ENCODE measurements at regions not wholly inside any gene's neighbourhood (a gene's known extent, or its start where the extent isn't known, plus 50 kb on each side); places are given as distances from the start of the nearest gene placed in this dataset.

DNA sequence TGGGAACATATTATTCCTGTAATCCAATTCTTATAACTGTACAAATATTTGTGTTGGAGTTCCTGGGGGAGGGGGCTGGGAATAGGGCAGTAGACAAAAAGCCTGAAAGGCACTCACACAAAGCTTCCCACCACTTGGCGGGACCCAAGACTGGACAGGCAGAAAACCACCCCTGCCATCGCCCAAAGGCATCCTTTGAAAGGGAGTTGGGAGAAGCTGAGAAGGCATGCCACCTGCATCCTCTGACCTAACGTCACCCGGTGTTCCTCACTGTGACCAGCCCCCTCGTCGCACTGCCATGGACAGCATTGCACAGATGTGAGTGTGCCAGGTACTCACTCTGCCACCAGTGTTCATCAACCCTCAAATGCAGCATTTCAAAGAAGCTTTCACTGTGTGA is 80.6 kb upstream of the SMIM23 start:
- Histone ChIP-seq H3K79me2 (ENCODE audit: insufficient read depth, low read length) (no peaks in the 10 kb centered on the region), H3K27ac (ENCODE audit: low read depth, low read length, poor library complexity, severe bottlenecking) (no peak overlapping the region), H3K4me3 (ENCODE audit: low read depth, low read length, poor library complexity, severe bottlenecking) (no peak overlapping the region), H3K9ac (ENCODE audit: low read length) (no peak overlapping the region), H3F3A (ENCODE audit: insufficient read depth, low read length) (no peaks in the 10 kb centered on the region), H2AFZ (ENCODE audit: low read length) (no peak overlapping the region), H4K20me1 (ENCODE audit: insufficient read depth, low read length) (no peaks in the 10 kb centered on the region), H3K27me3 (ENCODE audit: insufficient read depth, low read length) (no peaks in the 10 kb centered on the region; the same call in 1 of the 2 replicates), H3K9me3 (ENCODE audit: low read length) (no peaks in the 10 kb centered on the region), H3K4me2 (ENCODE audit: low read length) (no peak overlapping the region), H3K4me1 (ENCODE audit: insufficient read depth, low read length, severe bottlenecking) (no peaks in the 10 kb centered on the region), H3K36me3 (ENCODE audit: insufficient read depth, low read length) (no peaks in the 10 kb centered on the region), H3K9me2 (ENCODE audit: low read depth, low read length) (no peaks in the 10 kb centered on the region)
- TF ChIP-seq, protein P1, sequence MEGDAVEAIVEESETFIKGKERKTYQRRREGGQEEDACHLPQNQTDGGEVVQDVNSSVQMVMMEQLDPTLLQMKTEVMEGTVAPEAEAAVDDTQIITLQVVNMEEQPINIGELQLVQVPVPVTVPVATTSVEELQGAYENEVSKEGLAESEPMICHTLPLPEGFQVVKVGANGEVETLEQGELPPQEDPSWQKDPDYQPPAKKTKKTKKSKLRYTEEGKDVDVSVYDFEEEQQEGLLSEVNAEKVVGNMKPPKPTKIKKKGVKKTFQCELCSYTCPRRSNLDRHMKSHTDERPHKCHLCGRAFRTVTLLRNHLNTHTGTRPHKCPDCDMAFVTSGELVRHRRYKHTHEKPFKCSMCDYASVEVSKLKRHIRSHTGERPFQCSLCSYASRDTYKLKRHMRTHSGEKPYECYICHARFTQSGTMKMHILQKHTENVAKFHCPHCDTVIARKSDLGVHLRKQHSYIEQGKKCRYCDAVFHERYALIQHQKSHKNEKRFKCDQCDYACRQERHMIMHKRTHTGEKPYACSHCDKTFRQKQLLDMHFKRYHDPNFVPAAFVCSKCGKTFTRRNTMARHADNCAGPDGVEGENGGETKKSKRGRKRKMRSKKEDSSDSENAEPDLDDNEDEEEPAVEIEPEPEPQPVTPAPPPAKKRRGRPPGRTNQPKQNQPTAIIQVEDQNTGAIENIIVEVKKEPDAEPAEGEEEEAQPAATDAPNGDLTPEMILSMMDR (IDR thresholded peaks at IDR 0.05; ENCODE audit: low read length), result no peak
- no peak for TF ChIP-seq EZH2 (IDR thresholded peaks at IDR 0.05; ENCODE audit: borderline replicate concordance, low read length)

DNA sequence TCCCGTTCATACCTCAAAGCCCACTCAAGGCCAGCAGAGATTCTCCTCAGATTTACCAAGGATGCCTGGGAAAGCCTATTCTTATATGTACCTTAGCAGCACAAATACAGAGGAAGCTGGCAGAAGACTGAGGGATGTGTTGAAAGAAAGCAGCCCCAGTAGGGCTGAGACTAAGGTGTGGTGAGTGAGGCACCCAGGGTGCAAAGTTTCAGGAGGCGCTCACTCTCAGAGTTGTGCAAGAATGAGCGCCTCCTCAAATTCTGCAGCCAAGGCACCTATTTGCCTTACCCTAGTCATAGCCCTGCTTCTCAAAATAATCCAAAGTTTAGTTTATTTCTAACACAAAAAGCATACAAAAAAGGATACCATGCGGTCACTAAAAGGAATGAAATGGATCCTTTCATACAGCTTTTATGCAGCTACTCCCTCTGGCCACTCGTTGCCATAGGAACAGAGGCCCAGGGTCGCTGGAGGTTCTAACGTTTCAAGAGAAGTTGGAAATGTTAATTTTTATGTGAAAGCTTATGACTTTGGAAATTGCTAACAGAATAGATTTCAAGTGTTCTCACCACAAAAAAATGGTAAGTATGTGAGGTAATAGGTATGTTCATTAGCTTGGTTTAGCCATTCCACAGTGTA is 79.7 kb upstream of the SMIM23 start:
- no peak overlapping the region for H3K4me2 ChIP-seq (ENCODE audit: low read length)

DNA sequence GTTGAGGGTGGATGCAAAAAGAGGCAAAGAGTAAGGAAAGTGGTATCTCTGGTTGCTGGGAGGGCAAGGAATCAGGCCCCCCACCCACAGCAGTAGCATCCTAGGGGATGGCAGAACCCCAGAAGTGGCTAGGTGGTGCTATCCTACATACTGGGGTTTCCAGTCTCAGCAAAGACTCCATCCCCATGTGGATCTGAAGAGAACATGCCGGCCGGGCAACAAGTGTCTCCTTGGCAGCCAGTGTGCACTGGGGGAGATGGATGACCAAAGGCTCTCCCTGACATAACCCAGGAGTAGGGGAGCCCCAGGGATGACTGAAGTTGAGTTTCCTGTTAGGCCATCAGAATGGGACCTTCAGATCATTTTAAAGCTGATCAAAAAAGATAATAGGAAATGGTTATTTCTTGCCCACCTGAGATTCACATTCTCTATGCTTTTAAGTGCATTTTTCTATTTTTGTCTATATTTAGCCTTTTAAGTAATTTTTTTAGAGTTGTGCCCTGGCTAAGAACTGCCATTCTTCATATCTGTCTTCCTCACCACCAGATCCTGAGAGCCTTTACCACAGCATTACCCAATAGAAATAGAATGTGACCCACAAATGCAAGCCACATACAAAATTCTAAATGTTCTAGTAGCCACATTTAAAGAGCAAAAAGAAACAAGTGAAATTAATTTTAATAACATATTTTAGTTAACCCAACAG is 78.7 kb upstream of the SMIM23 start:
- Histone ChIP-seq H3K27ac (ENCODE audit: low read depth, low read length, poor library complexity, severe bottlenecking) (no peak overlapping the region), H3K4me3 (ENCODE audit: low read depth, low read length, poor library complexity, severe bottlenecking) (no peak overlapping the region), H3K4me2 (ENCODE audit: low read length) (no peak overlapping the region), H3K9ac (ENCODE audit: low read length) (no peak overlapping the region), H3K4me1 (ENCODE audit: insufficient read depth, low read length, severe bottlenecking) (no peaks in the 10 kb centered on the region), H3K36me3 (ENCODE audit: insufficient read depth, low read length) (no peaks in the 10 kb centered on the region), H2AFZ (ENCODE audit: low read length) (no peak overlapping the region), H3K9me2 (ENCODE audit: low read depth, low read length) (no peaks in the 10 kb centered on the region), H3K79me2 (ENCODE audit: insufficient read depth, low read length) (no peaks in the 10 kb centered on the region), H3K9me3 (ENCODE audit: low read length) (no peaks in the 10 kb centered on the region), H4K20me1 (ENCODE audit: insufficient read depth, low read length) (no peaks in the 10 kb centered on the region), H3F3A (ENCODE audit: insufficient read depth, low read length) (no peaks in the 10 kb centered on the region), H3K27me3 (ENCODE audit: insufficient read depth, low read length) (no peaks in the 10 kb centered on the region; the same call in 1 of the 2 replicates)
- no peak for TF ChIP-seq EZH2 (IDR thresholded peaks at IDR 0.05; ENCODE audit: borderline replicate concordance, low read length)
- TF ChIP-seq, protein P1 (IDR thresholded peaks at IDR 0.05; ENCODE audit: low read length), result no peak

More for the DNA sequence above, 79.7 kb upstream of the SMIM23 start:
- Histone ChIP-seq H3K4me3 (ENCODE audit: low read depth, low read length, poor library complexity, severe bottlenecking) (no peak overlapping the region), H3K9ac (ENCODE audit: low read length) (no peak overlapping the region), H4K20me1 (ENCODE audit: insufficient read depth, low read length) (no peaks in the 10 kb centered on the region), H3K27ac (ENCODE audit: low read depth, low read length, poor library complexity, severe bottlenecking) (no peak overlapping the region), H3K9me3 (ENCODE audit: low read length) (no peaks in the 10 kb centered on the region), H3K9me2 (ENCODE audit: low read depth, low read length) (no peaks in the 10 kb centered on the region), H3F3A (ENCODE audit: insufficient read depth, low read length) (no peaks in the 10 kb centered on the region), H2AFZ (ENCODE audit: low read length) (no peak overlapping the region), H3K79me2 (ENCODE audit: insufficient read depth, low read length) (no peaks in the 10 kb centered on the region), H3K27me3 (ENCODE audit: insufficient read depth, low read length) (no peaks in the 10 kb centered on the region; the same call in 1 of the 2 replicates), H3K4me1 (ENCODE audit: insufficient read depth, low read length, severe bottlenecking) (no peaks in the 10 kb centered on the region), H3K36me3 (ENCODE audit: insufficient read depth, low read length) (no peaks in the 10 kb centered on the region)
- TF ChIP-seq, protein P1 (IDR thresholded peaks at IDR 0.05; ENCODE audit: low read length), result no peak
- TF ChIP-seq EZH2 (IDR thresholded peaks at IDR 0.05; ENCODE audit: borderline replicate concordance, low read length), result no peak
